SK-N-MC (cell line): ENCODE measurements at regions not wholly inside any gene's neighbourhood (a gene's known extent, or its start where the extent isn't known, plus 50 kb on each side); places are given as distances from the start of the nearest gene placed in this dataset.

Experiments
- DNase-seq: peaks from one replicate; pipeline ENCODE4 v3.0.0-alpha.2; 2011; ENCODE audit warnings: low read depth, low spot score
- H3K27ac ChIP-seq: fragments of 200-600 bp; sonication (generic); 2 replicates; pipeline ENCODE4 v1.5.1; 2016; ENCODE audit warnings: mixed run types
- H3K36me3 ChIP-seq: fragments of 200-600 bp; sonication (generic); 2 replicates; pipeline ENCODE4 v1.6.1; 2017; ENCODE audit warnings: antibody characterized with exemption, low read length, mixed read lengths; ENCODE audit not compliant: insufficient read depth
- H3K4me3 ChIP-seq: fragments of 200-600 bp; sonication (generic); 2 replicates; pipeline ENCODE4 v1.5.1; 2016
- H3K9ac ChIP-seq: fragments of 200-600 bp; sonication (generic); 2 replicates; pipeline ENCODE4 v1.8.0; 2017; ENCODE audit warnings: mixed run types, mixed read lengths; ENCODE audit not compliant: insufficient read length
- H3K9me3 ChIP-seq: fragments of 200-600 bp; sonication (generic); 2 replicates; pipeline ENCODE4 v1.6.1; 2017; ENCODE audit warnings: low read depth, mild to moderate bottlenecking, antibody characterized with exemption, low read length, moderate library complexity, mixed read lengths
- EZH2 ChIP-seq: fragments of 200-600 bp; sonication (generic); IDR thresholded peaks from one replicate; pipeline ENCODE4 v1.6.1; 2017; ENCODE audit warnings: antibody characterized with exemption
- FOXP2 ChIP-seq: optimal IDR thresholded peaks from 2 replicates; pipeline ENCODE3; 2011; ENCODE audit warnings: mild to moderate bottlenecking, moderate library complexity; ENCODE audit not compliant: insufficient read depth; ENCODE audit errors: extremely low read length, control extremely low read depth
- POLR2AphosphoS5 ChIP-seq: IDR thresholded peaks from 2 replicates; pipeline ENCODE4 v1.6.1; 2012; ENCODE audit warnings: mild to moderate bottlenecking, low read depth, low read length, borderline replicate concordance

- no peak overlapping the region for H3K27ac ChIP-seq
- H3K9me3 ChIP-seq: no peaks in the 10 kb centered on the region
- H3K36me3 ChIP-seq: no peaks in the 10 kb centered on the region
- DNase-seq: no peak
- no peak overlapping the region for H3K9ac ChIP-seq
- no peak for TF ChIP-seq EZH2
- no peak for TF ChIP-seq FOXP2
- TF ChIP-seq POLR2AphosphoS5: no peak
- H3K4me3 ChIP-seq: no peak overlapping the region
These were observed 249.7 kb upstream of the TTC14 start for GRCh38 chr3:180352261-180352660.

GRCh38 chr3:180354214-180354613 lies 247.7 kb upstream of the TTC14 start:
- Histone ChIP-seq H3K27ac (no peak overlapping the region), H3K9ac (no peak overlapping the region), H3K36me3 (no peaks in the 10 kb centered on the region), H3K4me3 (no peak overlapping the region), H3K9me3 (no peaks in the 10 kb centered on the region)
- no peak for DNase-seq
- TF ChIP-seq FOXP2: no peak
- TF ChIP-seq POLR2AphosphoS5: no peak
- no peak for TF ChIP-seq EZH2

- Histone ChIP-seq H3K4me3 (no peak overlapping the region), H3K9ac (no peak overlapping the region), H3K9me3 (no peaks in the 10 kb centered on the region), H3K36me3 (no peaks in the 10 kb centered on the region), H3K27ac (no peak overlapping the region)
- DNase-seq: no peak
- TF ChIP-seq POLR2AphosphoS5: no peak
- TF ChIP-seq EZH2: no peak
- no peak for TF ChIP-seq FOXP2
These were observed 243.8 kb upstream of the TTC14 start for GRCh38 chr3:180358179-180358578.

- no peaks in the 10 kb centered on the region for H3K9me3 ChIP-seq
- H3K36me3 ChIP-seq: no peaks in the 10 kb centered on the region
- DNase-seq: no peak
- no peak overlapping the region for H3K9ac ChIP-seq
- H3K27ac ChIP-seq: no peak overlapping the region
- H3K4me3 ChIP-seq: no peak overlapping the region
- no peak for TF ChIP-seq EZH2
These were observed 242.7 kb upstream of the TTC14 start for GRCh38 chr3:180359061-180359952.

GRCh38 chr3:180359953-180360279 lies 242.0 kb upstream of the TTC14 start:
- no peak for DNase-seq
- TF ChIP-seq POLR2AphosphoS5 (no peak), FOXP2 (no peak)
- Histone ChIP-seq H3K36me3 (no peaks in the 10 kb centered on the region), H3K4me3 (no peak overlapping the region), H3K9me3 (no peaks in the 10 kb centered on the region), H3K9ac (no peak overlapping the region), H3K27ac (no peak overlapping the region)

- H3K4me3 ChIP-seq: no peak overlapping the region
- DNase-seq: no peak
- no peaks in the 10 kb centered on the region for H3K9me3 ChIP-seq
- H3K9ac ChIP-seq: no peak overlapping the region
- H3K27ac ChIP-seq: no peak overlapping the region
- TF ChIP-seq FOXP2: no peak
- no peak for TF ChIP-seq POLR2AphosphoS5
- TF ChIP-seq EZH2: no peak
- no peaks in the 10 kb centered on the region for H3K36me3 ChIP-seq
These were observed 239.9 kb upstream of the TTC14 start for GRCh38 chr3:180362081-180362480.

- Histone ChIP-seq H3K9ac (no peak overlapping the region), H3K27ac (no peak overlapping the region), H3K9me3 (no peaks in the 10 kb centered on the region), H3K36me3 (no peaks in the 10 kb centered on the region), H3K4me3 (no peak overlapping the region)
- no peak for DNase-seq
- no peak for TF ChIP-seq EZH2
- no peak for TF ChIP-seq FOXP2
- no peak for TF ChIP-seq POLR2AphosphoS5
These were observed 226.1 kb upstream of the TTC14 start for GRCh38 chr3:180375831-180376230.

- TF ChIP-seq EZH2 (no peak), POLR2AphosphoS5 (no peak), FOXP2 (no peak)
These were observed 223.5 kb upstream of the TTC14 start for GRCh38 chr3:180378496-180378895.

GRCh38 chr3:180382638-180383180 lies 219.3 kb upstream of the TTC14 start:
- no peak for DNase-seq
- Histone ChIP-seq H3K27ac (no peak overlapping the region), H3K9ac (no peak overlapping the region), H3K9me3 (no peaks in the 10 kb centered on the region), H3K4me3 (no peak overlapping the region), H3K36me3 (no peaks in the 10 kb centered on the region)
- TF ChIP-seq POLR2AphosphoS5: no peak
- TF ChIP-seq FOXP2: no peak

More at GRCh38 chr3:180378496-180378895, 223.5 kb upstream of the TTC14 start:
- no peak overlapping the region for H3K9ac ChIP-seq
- no peak for DNase-seq
- H3K27ac ChIP-seq: no peak overlapping the region
- no peaks in the 10 kb centered on the region for H3K36me3 ChIP-seq
- no peak overlapping the region for H3K4me3 ChIP-seq
- H3K9me3 ChIP-seq: no peaks in the 10 kb centered on the region
